Activated T-helper 17 cell treated with anti-CD3 and anti-CD28 coated beads, Interleukin-2, amount 50 U/mL, for 72 hours (primary cell): ENCODE measurements at regions not wholly inside any gene's neighbourhood (a gene's known extent, or its start where the extent isn't known, plus 50 kb on each side); places are given as distances from the start of the nearest gene placed in this dataset.
"Not testable (repeated sequence)": the region's sequence is repeated elsewhere in the genome, so short reads cannot be mapped to it uniquely, and the experiment has no call there.

ENCODE experiments used
- ATAC-seq: fragments of 150-1000 bp; cut with Tn5 transposase; replicated peaks from 2 replicates; pipeline ENCODE4 v1.10.0; 2021; ENCODE audit warnings: mild to moderate bottlenecking, moderate library complexity
- H3K27ac Mint-ChIP-seq: one replicate; pipeline ENCODE4 v1.8.0; 2022; ENCODE audit warnings: mixed read lengths
- H3K27me3 Mint-ChIP-seq: one replicate; pipeline ENCODE4 v1.8.0; 2022; ENCODE audit warnings: mixed read lengths
- H3K36me3 Mint-ChIP-seq: one replicate; pipeline ENCODE4 v1.8.0; 2022; ENCODE audit warnings: low read depth, mild to moderate bottlenecking, mixed read lengths
- H3K4me1 Mint-ChIP-seq: one replicate; pipeline ENCODE4 v1.8.0; 2022; ENCODE audit warnings: mixed read lengths
- H3K4me3 Mint-ChIP-seq: one replicate; pipeline ENCODE4 v1.8.0; 2022; ENCODE audit warnings: mild to moderate bottlenecking, mixed read lengths
- H3K9me3 Mint-ChIP-seq: one replicate; pipeline ENCODE4 v1.8.0; 2022; ENCODE audit warnings: mixed read lengths

GRCh38 chr7:138233189-138233588 lies 156.9 kb downstream of the AKR1D1 start:
- Mint-ChIP-seq H3K9me3 (no peaks in the 10 kb centered on the region), H3K4me1 (no peaks in the 10 kb centered on the region)

GRCh38 chr7:138235207-138235606 lies 158.9 kb downstream of the AKR1D1 start:
- ATAC-seq, result no peak
- H3K27me3 Mint-ChIP-seq, result peaks cover 12% of the 10 kb centered on the region
- H3K4me1 Mint-ChIP-seq, result no peaks in the 10 kb centered on the region
- no peak overlapping the region for H3K4me3 Mint-ChIP-seq
- no peak overlapping the region for H3K27ac Mint-ChIP-seq
- no peaks in the 10 kb centered on the region for H3K9me3 Mint-ChIP-seq
- no peaks in the 10 kb centered on the region for H3K36me3 Mint-ChIP-seq

More at GRCh38 chr7:138233189-138233588, 156.9 kb downstream of the AKR1D1 start:
- no peak for ATAC-seq
- Mint-ChIP-seq H3K4me3 (no peak overlapping the region), H3K27me3 (peaks cover 12% of the 10 kb centered on the region), H3K36me3 (no peaks in the 10 kb centered on the region), H3K27ac (no peak overlapping the region)

GRCh38 chr7:138237995-138238394 lies 161.7 kb downstream of the AKR1D1 start:
- no peak for ATAC-seq
- Mint-ChIP-seq H3K4me1 (no peaks in the 10 kb centered on the region), H3K27me3 (peaks cover 3% of the 10 kb centered on the region), H3K9me3 (no peaks in the 10 kb centered on the region), H3K36me3 (no peaks in the 10 kb centered on the region), H3K27ac (no peak overlapping the region), H3K4me3 (no peak overlapping the region)

- Mint-ChIP-seq H3K27ac (no peak overlapping the region), H3K36me3 (no peaks in the 10 kb centered on the region), H3K9me3 (no peaks in the 10 kb centered on the region), H3K4me1 (no peaks in the 10 kb centered on the region), H3K27me3 (no peaks in the 10 kb centered on the region), H3K4me3 (no peak overlapping the region)
- no peak for ATAC-seq
Measured at GRCh38 chr7:138238734-138239659, 162.7 kb downstream of the AKR1D1 start.

GRCh38 chr7:138243430-138243829 lies 167.2 kb downstream of the AKR1D1 start:
- H3K9me3 Mint-ChIP-seq, result peaks cover 6% of the 10 kb centered on the region
- no peak overlapping the region for H3K4me3 Mint-ChIP-seq
- ATAC-seq, result no peak
- H3K27me3 Mint-ChIP-seq, result peaks cover 3% of the 10 kb centered on the region
- no peaks in the 10 kb centered on the region for H3K36me3 Mint-ChIP-seq
- no peak overlapping the region for H3K27ac Mint-ChIP-seq
- H3K4me1 Mint-ChIP-seq, result no peaks in the 10 kb centered on the region

- Mint-ChIP-seq H3K4me3 (no peak overlapping the region), H3K36me3 (no peaks in the 10 kb centered on the region), H3K27ac (no peak overlapping the region), H3K9me3 (peaks cover 6% of the 10 kb centered on the region), H3K4me1 (no peaks in the 10 kb centered on the region), H3K27me3 (peaks cover 3% of the 10 kb centered on the region)
- no peak for ATAC-seq
Measured at GRCh38 chr7:138243836-138244235, 167.6 kb downstream of the AKR1D1 start.

- no peaks in the 10 kb centered on the region for H3K36me3 Mint-ChIP-seq
Measured at GRCh38 chr7:138244606-138245005, 168.3 kb downstream of the AKR1D1 start.

GRCh38 chr7:138245216-138245615 lies 169.0 kb downstream of the AKR1D1 start:
- peaks cover 3% of the 10 kb centered on the region for H3K27me3 Mint-ChIP-seq
- H3K9me3 Mint-ChIP-seq, result peaks cover 6% of the 10 kb centered on the region
- ATAC-seq, result no peak
- H3K36me3 Mint-ChIP-seq, result no peaks in the 10 kb centered on the region
- H3K4me3 Mint-ChIP-seq, result no peak overlapping the region
- no peak overlapping the region for H3K27ac Mint-ChIP-seq
- H3K4me1 Mint-ChIP-seq, result no peaks in the 10 kb centered on the region

More at GRCh38 chr7:138244606-138245005, 168.3 kb downstream of the AKR1D1 start:
- H3K27ac Mint-ChIP-seq, result no peak overlapping the region
- H3K4me1 Mint-ChIP-seq, result no peaks in the 10 kb centered on the region
- ATAC-seq, result no peak
- H3K27me3 Mint-ChIP-seq, result peaks cover 3% of the 10 kb centered on the region
- peaks cover 6% of the 10 kb centered on the region for H3K9me3 Mint-ChIP-seq
- no peak overlapping the region for H3K4me3 Mint-ChIP-seq

- Mint-ChIP-seq H3K4me1 (no peaks in the 10 kb centered on the region), H3K27ac (no peak overlapping the region), H3K4me3 (no peak overlapping the region), H3K9me3 (peaks cover 6% of the 10 kb centered on the region), H3K36me3 (no peaks in the 10 kb centered on the region), H3K27me3 (peaks cover 3% of the 10 kb centered on the region)
- ATAC-seq, result no peak
Measured at GRCh38 chr7:138245682-138246081, 169.4 kb downstream of the AKR1D1 start.

- Mint-ChIP-seq H3K4me1 (no peaks in the 10 kb centered on the region), H3K9me3 (peaks cover 6% of the 10 kb centered on the region), H3K4me3 (no peak overlapping the region), H3K27me3 (peaks cover 3% of the 10 kb centered on the region), H3K36me3 (no peaks in the 10 kb centered on the region), H3K27ac (no peak overlapping the region)
- no peak for ATAC-seq
Measured at GRCh38 chr7:138246428-138246827, 170.2 kb downstream of the AKR1D1 start.

- H3K4me3 Mint-ChIP-seq, result no peak overlapping the region
- no peak for ATAC-seq
- no peaks in the 10 kb centered on the region for H3K36me3 Mint-ChIP-seq
- no peak overlapping the region for H3K27ac Mint-ChIP-seq
- H3K27me3 Mint-ChIP-seq, result peaks cover 3% of the 10 kb centered on the region
- H3K4me1 Mint-ChIP-seq, result no peaks in the 10 kb centered on the region
- peaks cover 6% of the 10 kb centered on the region for H3K9me3 Mint-ChIP-seq
Measured at GRCh38 chr7:138247081-138247480, 170.8 kb downstream of the AKR1D1 start.

GRCh38 chr7:138247568-138248333 lies 171.5 kb downstream of the AKR1D1 start:
- no peak for ATAC-seq

GRCh38 chr7:138248609-138249008 lies 172.3 kb downstream of the AKR1D1 start:
- H3K27ac Mint-ChIP-seq, result no peak overlapping the region
- peaks cover 9% of the 10 kb centered on the region for H3K27me3 Mint-ChIP-seq
- no peak overlapping the region for H3K4me3 Mint-ChIP-seq
- H3K4me1 Mint-ChIP-seq, result no peaks in the 10 kb centered on the region
- peaks cover 11% of the 10 kb centered on the region for H3K9me3 Mint-ChIP-seq
- H3K36me3 Mint-ChIP-seq, result no peaks in the 10 kb centered on the region
- no peak for ATAC-seq

More at GRCh38 chr7:138247568-138248333, 171.5 kb downstream of the AKR1D1 start:
- H3K27ac Mint-ChIP-seq, result no peak overlapping the region
- no peaks in the 10 kb centered on the region for H3K36me3 Mint-ChIP-seq
- no peak overlapping the region for H3K4me3 Mint-ChIP-seq
- H3K9me3 Mint-ChIP-seq, result peaks cover 6% of the 10 kb centered on the region
- H3K27me3 Mint-ChIP-seq, result peaks cover 3% of the 10 kb centered on the region
- H3K4me1 Mint-ChIP-seq, result no peaks in the 10 kb centered on the region

GRCh38 chr7:138249975-138250374 lies 173.7 kb downstream of the AKR1D1 start:
- Mint-ChIP-seq H3K27me3 (peaks cover 6% of the 10 kb centered on the region), H3K9me3 (peaks cover 11% of the 10 kb centered on the region), H3K27ac (no peak overlapping the region), H3K4me1 (no peaks in the 10 kb centered on the region), H3K36me3 (no peaks in the 10 kb centered on the region), H3K4me3 (no peak overlapping the region)
- no peak for ATAC-seq

- H3K27me3 Mint-ChIP-seq, H3K4me1 Mint-ChIP-seq, H3K4me3 Mint-ChIP-seq, H3K9me3 Mint-ChIP-seq, ATAC-seq, H3K27ac Mint-ChIP-seq, H3K36me3 Mint-ChIP-seq: not testable (repeated sequence)
Measured at GRCh38 chr7:138252666-138253065, 176.4 kb downstream of the AKR1D1 start.
